HG03039 (cell line): ENCODE measurements at regions not wholly inside any gene's neighbourhood (a gene's known extent, or its start where the extent isn't known, plus 50 kb on each side); places are given as distances from the start of the nearest gene placed in this dataset.
A peak's percentile ranks its signal among the peaks of the same experiment; 100 is the strongest.

Experiments
- ATAC-seq: cut with Tn5 transposase; IDR thresholded peaks from one replicate; pipeline ENCODE4 v1.9.1; 2021; ENCODE audit warnings: mild to moderate bottlenecking, moderate library complexity; ENCODE audit not compliant: unreplicated experiment

GRCh38 chr15:35654332-35654731 is 108.4 kb upstream of the DPH6 start:
- ATAC-seq: no peak

- ATAC-seq: no peak
These were observed 111.8 kb upstream of the DPH6 start for GRCh38 chr15:35657679-35658311.

GRCh38 chr15:35663956-35664355 is 118.0 kb upstream of the DPH6 start:
- ATAC-seq: no peak

GRCh38 chr15:35665896-35666536 is 120.1 kb upstream of the DPH6 start:
- ATAC-seq: no peak

GRCh38 chr15:35667908-35668307 is 121.9 kb upstream of the DPH6 start:
- no peak for ATAC-seq

GRCh38 chr15:35669021-35669420 is 123.1 kb upstream of the DPH6 start:
- ATAC-seq: no peak

- ATAC-seq: no peak
These were observed 123.6 kb upstream of the DPH6 start for GRCh38 chr15:35669432-35670045.

- no peak for ATAC-seq
These were observed 125.2 kb upstream of the DPH6 start for GRCh38 chr15:35671197-35671596.

- no peak for ATAC-seq
These were observed 126.0 kb upstream of the DPH6 start for GRCh38 chr15:35671981-35672380.

- ATAC-seq: peak; percentile 87
These were observed 127.2 kb upstream of the DPH6 start for GRCh38 chr15:35673093-35673684.

- no peak for ATAC-seq
These were observed 129.2 kb upstream of the DPH6 start for GRCh38 chr15:35674873-35675781.

GRCh38 chr15:35678774-35679173 is 132.8 kb upstream of the DPH6 start:
- no peak for ATAC-seq

GRCh38 chr15:35679186-35679585 is 133.2 kb upstream of the DPH6 start:
- no peak for ATAC-seq

- no peak for ATAC-seq
These were observed 135.0 kb upstream of the DPH6 start for GRCh38 chr15:35680951-35681350.

- no peak for ATAC-seq
These were observed 140.4 kb upstream of the DPH6 start for GRCh38 chr15:35686347-35686746.

- no peak for ATAC-seq
These were observed 143.3 kb upstream of the DPH6 start for GRCh38 chr15:35689266-35689665.

- ATAC-seq: no peak
These were observed 144.1 kb upstream of the DPH6 start for GRCh38 chr15:35690089-35690488.

- ATAC-seq: no peak
These were observed 144.7 kb upstream of the DPH6 start for GRCh38 chr15:35690698-35691116.

- no peak for ATAC-seq
These were observed 145.3 kb upstream of the DPH6 start for GRCh38 chr15:35691173-35691761.
